Stomach (tissue), 8 donors: ENCODE measurements at regions not wholly inside any gene's neighbourhood (a gene's known extent, or its start where the extent isn't known, plus 50 kb on each side); places are given as distances from the start of the nearest gene placed in this dataset.
"Not testable (repeated sequence)": the region's sequence is repeated elsewhere in the genome, so short reads cannot be mapped to it uniquely, and the experiment has no call there.

Source experiments
- DNase-seq, 2 donors: peaks; one replicate each; pipeline versions ENCODE4 v3.0.0 to v3.0.0-alpha.2; 2013 to 2019
- H3K27ac ChIP-seq, 5 donors: fragments of 200-600 bp in 4 of 5; sonication (generic) in 4 of 5; one replicate each; pipeline ENCODE4 v1.5.1; 2013 to 2019; ENCODE audit warnings: mild to moderate bottlenecking in 1 of 5, moderate library complexity in 1 of 5
- H3K27me3 ChIP-seq, 3 donors: fragments of 200-600 bp; sonication (generic); one replicate each; pipeline ENCODE4 v1.5.1; 2017 to 2019; ENCODE audit warnings: mixed run types in 1 of 3
- H3K36me3 ChIP-seq, 4 donors: fragments of 200-600 bp; sonication (generic); 1 replicate in 3 of 4; 2 replicates in 1 of 4; pipeline ENCODE4 v1.5.1; 2016 to 2019
- H3K4me1 ChIP-seq, 4 donors: fragments of 200-600 bp; sonication (generic); one replicate each; pipeline ENCODE4 v1.5.1; 2016 to 2019
- H3K4me3 ChIP-seq, 4 donors: fragments of 200-600 bp; sonication (generic) in 3 of 4; one replicate each; pipeline ENCODE4 v1.5.1; 2016 to 2019; ENCODE audit warnings: mild to moderate bottlenecking in 1 of 4
- H3K9me3 ChIP-seq, 4 donors: fragments of 200-600 bp; sonication (generic); one replicate each; pipeline ENCODE4 v1.5.1; 2016 to 2019
- CTCF ChIP-seq, 7 experiments: fragments of 450-650 bp in 4 of 7; fragments of 200-600 bp in 3 of 7; sonication (generic) in 3 of 7; IDR thresholded peaks; one replicate each; pipeline ENCODE4 v1.5.1; 2016 to 2019; ENCODE audit warnings: antibody characterized with exemption in 7 of 7, control low read depth in 2 of 7, mild to moderate bottlenecking in 1 of 7
- EP300 ChIP-seq: sonication (generic); formaldehyde crosslinking; IDR thresholded peaks from one replicate; pipeline ENCODE4 v1.6.1; 2017; ENCODE audit warnings: antibody characterized with exemption
- POLR2A ChIP-seq, 4 donors: fragments of 450-650 bp; IDR thresholded peaks; one replicate each; pipeline ENCODE4 v1.6.1; 2016; ENCODE audit warnings: antibody characterized with exemption in 4 of 4, control low read depth in 2 of 4, mild to moderate bottlenecking in 1 of 4, moderate library complexity in 1 of 4
- POLR2AphosphoS5 ChIP-seq, 3 donors: sonication (generic); formaldehyde crosslinking; IDR thresholded peaks; one replicate each; pipeline ENCODE4 v1.6.1; 2016; ENCODE audit warnings: antibody characterized with exemption in 3 of 3
- WGBS, 5 donors: extraction: QIAGEN DNeasy Blood & Tissue Kit in 3 of 5; methylation state at CpG; one replicate each; pipeline versions ENCODE4 v1.1.5 to v1.1.7; 2013 to 2018; 5-methylcytosine and 5-hydroxymethylcytosine counted together
- intact Hi-C: fragments of 100-400 bp; cut with DNase I; formaldehyde crosslinking; loops from one replicate; pipeline ENCODE4 v1.15.1; 2023; ENCODE audit warnings: low total_unique reads
- donor health status: healthy with polysubstance abuse.
- donor health status: Bipolar disorder and iron deficiency.
- donor health status: healthy.

- Histone ChIP-seq H3K4me1 (no peaks in the 10 kb centered on the region), H3K27ac (no peak overlapping the region), H3K36me3 (no peaks in the 10 kb centered on the region), H3K27me3 (peaks cover 0 to 33% (median 0%) of the 10 kb centered on the region in 3 donors), H3K4me3 (no peak overlapping the region), H3K9me3 (no peaks in the 10 kb centered on the region)
- intact Hi-C loops: no loop called here
- TF ChIP-seq POLR2AphosphoS5 (IDR thresholded peaks at IDR 0.05): no peak
- TF ChIP-seq CTCF (IDR thresholded peaks at IDR 0.05): no peak
- TF ChIP-seq POLR2A (IDR thresholded peaks at IDR 0.05): no peak
- no peak for TF ChIP-seq EP300
- no peak for DNase-seq
- 71 to 82% (median 81%) methylated on average over 13 of the region's 13 CpGs for WGBS, 5 donors
These were observed 174.1 kb upstream of the SFSWAP start for GRCh38 chr12:131536766-131537165.

GRCh38 chr12:131537267-131537958 lies 173.5 kb upstream of the SFSWAP start:
- TF ChIP-seq CTCF (IDR thresholded peaks at IDR 0.05) (no peak), POLR2A (IDR thresholded peaks at IDR 0.05) (no peak), EP300 (no peak), POLR2AphosphoS5 (IDR thresholded peaks at IDR 0.05) (no peak)
- WGBS, 5 donors: 38 to 51% (median 44%) methylated on average over 10 to 11 of the region's 11 CpGs
- Histone ChIP-seq H3K4me3 (no peak overlapping the region), H3K27ac (no peak overlapping the region), H3K9me3 (no peaks in the 10 kb centered on the region), H3K36me3 (no peaks in the 10 kb centered on the region), H3K4me1 (no peaks in the 10 kb centered on the region), H3K27me3 (peaks cover 0 to 27% (median 0%) of the 10 kb centered on the region in 3 donors)
- DNase-seq: no peak
- intact Hi-C loops: no loop called here

GRCh38 chr12:131539381-131539780 lies 171.5 kb upstream of the SFSWAP start:
- Histone ChIP-seq H3K36me3 (no peaks in the 10 kb centered on the region), H3K9me3 (peaks cover 0 to 2% (median 0%) of the 10 kb centered on the region in 4 donors), H3K4me1 (no peaks in the 10 kb centered on the region), H3K27me3 (peaks cover 0 to 24% (median 0%) of the 10 kb centered on the region in 3 donors), H3K27ac (no peak overlapping the region), H3K4me3 (no peak overlapping the region)
- TF ChIP-seq CTCF (IDR thresholded peaks at IDR 0.05) (no peak), POLR2AphosphoS5 (IDR thresholded peaks at IDR 0.05) (no peak), EP300 (no peak), POLR2A (IDR thresholded peaks at IDR 0.05) (no peak)
- WGBS, 5 donors: 86 to 98% (median 95%) methylated on average over 2 of the region's 2 CpGs
- intact Hi-C loops: no loop called here
- DNase-seq: no peak

GRCh38 chr12:131540138-131540623 lies 170.7 kb upstream of the SFSWAP start:
- WGBS, 5 donors: 91 to 99% (median 92%) methylated on average over 4 of the region's 4 CpGs
- TF ChIP-seq CTCF (IDR thresholded peaks at IDR 0.05): no peak
- TF ChIP-seq EP300: no peak
- no peak for TF ChIP-seq POLR2AphosphoS5 (IDR thresholded peaks at IDR 0.05)
- no peak for TF ChIP-seq POLR2A (IDR thresholded peaks at IDR 0.05)
- intact Hi-C loops: no loop called here
- Histone ChIP-seq H3K4me3 (no peak overlapping the region), H3K27me3 (peaks cover 0 to 21% (median 0%) of the 10 kb centered on the region in 3 donors), H3K4me1 (no peaks in the 10 kb centered on the region), H3K27ac (no peak overlapping the region), H3K36me3 (no peaks in the 10 kb centered on the region), H3K9me3 (peaks cover 0 to 7% (median 3%) of the 10 kb centered on the region in 4 donors)
- DNase-seq: no peak

- DNase-seq, H3K4me1 ChIP-seq, H3K4me3 ChIP-seq, H3K9me3 ChIP-seq, H3K27ac ChIP-seq, intact Hi-C loops, H3K36me3 ChIP-seq: not testable (repeated sequence)
- H3K27me3 ChIP-seq: peaks cover 0 to 17% (median 0%) of the 10 kb centered on the region in 3 donors
- WGBS, 5 donors: 82 to 96% (median 87%) methylated on average over 1 of the region's 1 CpG
These were observed 169.4 kb upstream of the SFSWAP start for GRCh38 chr12:131541512-131541911.
